ENCODE measurements at regions not wholly inside any gene's neighbourhood (a gene's known extent, or its start where the extent isn't known, plus 50 kb on each side); places are given as distances from the start of the nearest gene placed in this dataset.

DNA sequence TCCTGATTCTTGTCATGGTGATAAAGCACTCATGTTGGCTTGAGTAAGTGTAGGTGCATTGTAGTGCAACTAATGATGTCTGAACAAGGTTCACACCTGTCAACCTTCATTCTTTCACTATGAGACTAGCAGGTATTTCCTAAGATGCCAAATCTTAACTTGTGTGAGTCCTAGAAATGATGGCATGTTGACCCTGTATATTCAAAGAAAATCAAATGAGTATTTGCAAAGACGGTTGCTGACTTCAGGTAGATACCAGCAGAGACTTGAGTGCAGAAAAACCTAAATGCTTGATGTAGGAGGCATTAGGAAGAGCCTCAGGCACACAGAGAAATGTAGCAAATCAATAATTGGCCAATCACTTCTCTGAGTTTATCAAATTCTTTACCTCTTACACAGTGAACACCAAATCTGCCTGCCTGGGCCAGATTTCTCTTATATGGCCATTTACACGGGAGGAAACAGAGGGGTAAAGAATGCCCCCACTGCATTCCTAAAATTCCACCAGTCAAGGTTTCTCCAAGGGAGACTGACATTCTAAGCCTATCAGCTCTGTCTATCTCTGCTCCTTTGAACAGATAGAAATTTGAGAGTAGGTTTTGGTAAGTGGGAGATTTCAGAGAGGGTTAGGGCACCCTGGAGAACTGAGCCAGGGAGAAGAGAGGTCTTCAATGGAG lies 488.6 kb upstream of the WWC1 start:
- Mint-ChIP-seq H3K27ac (no peak overlapping the region), H3K4me3 (no peak overlapping the region), H3K4me1 (no peaks in the 10 kb centered on the region), H3K9me3 (peaks cover 3% of the 10 kb centered on the region), H3K27me3 (no peaks in the 10 kb centered on the region), H3K36me3 (no peaks in the 10 kb centered on the region)
- ATAC-seq = no peak

DNA sequence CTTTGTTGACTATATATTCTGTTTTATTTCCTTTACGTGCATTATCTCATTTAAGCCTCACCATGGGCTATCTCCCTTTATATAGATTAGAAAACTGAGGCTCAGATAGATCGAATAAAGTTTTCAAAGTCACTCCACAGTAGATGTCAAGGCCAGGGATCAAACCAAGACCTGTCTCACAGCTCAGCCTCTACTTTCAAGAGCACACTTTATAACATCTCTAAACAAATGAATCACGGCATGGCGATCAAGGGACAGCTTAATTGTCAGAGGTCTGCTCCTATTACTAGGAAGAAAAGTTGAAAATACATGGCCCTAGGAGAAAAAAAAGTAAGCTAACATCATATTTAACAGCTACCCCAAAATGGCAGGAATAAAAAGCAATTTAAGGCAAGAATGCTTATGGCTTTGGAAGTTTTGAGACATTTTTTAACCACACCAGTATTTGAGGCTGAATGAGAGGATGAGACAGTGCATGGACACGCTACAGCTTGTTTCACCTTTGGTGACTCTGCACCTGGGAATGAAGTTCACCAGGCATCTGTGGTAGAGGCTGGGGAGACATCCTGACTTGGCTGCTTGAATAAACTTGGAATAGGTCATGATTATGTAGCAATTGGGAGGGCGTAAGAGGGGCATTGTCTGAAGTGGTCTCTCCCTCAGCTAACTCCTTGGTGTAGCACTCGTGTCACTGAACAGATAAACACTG lies 486.8 kb upstream of the WWC1 start:
- Mint-ChIP-seq H3K4me3 (no peak overlapping the region), H3K9me3 (peaks cover 3% of the 10 kb centered on the region), H3K27me3 (no peaks in the 10 kb centered on the region), H3K27ac (no peak overlapping the region), H3K4me1 (no peaks in the 10 kb centered on the region), H3K36me3 (no peaks in the 10 kb centered on the region)
- ATAC-seq = no peak

DNA sequence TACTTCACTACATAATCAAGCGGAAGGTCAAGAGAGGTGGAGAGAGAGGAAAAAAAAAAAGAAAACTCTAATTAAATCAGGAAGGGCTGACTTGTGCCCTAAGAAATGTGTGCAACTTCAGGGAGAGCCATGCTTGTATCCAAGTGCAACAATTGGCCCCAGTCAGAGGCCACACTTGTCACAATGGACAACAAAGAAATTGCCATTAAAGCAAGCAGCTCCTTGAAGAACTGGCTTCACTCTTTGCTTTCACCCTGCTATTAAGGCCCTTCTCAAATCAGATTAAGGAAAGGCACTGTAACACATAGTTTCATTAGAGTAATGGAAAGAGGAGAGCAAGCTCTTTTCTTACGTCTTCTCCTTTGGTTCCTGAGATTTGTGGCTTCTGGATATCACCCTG lies 480.9 kb upstream of the WWC1 start:
- no peaks in the 10 kb centered on the region for H3K4me1 Mint-ChIP-seq
- H3K27me3 Mint-ChIP-seq = no peaks in the 10 kb centered on the region
- ATAC-seq = no peak
- H3K27ac Mint-ChIP-seq = no peak overlapping the region
- no peaks in the 10 kb centered on the region for H3K36me3 Mint-ChIP-seq
- H3K4me3 Mint-ChIP-seq = no peak overlapping the region
- H3K9me3 Mint-ChIP-seq = no peaks in the 10 kb centered on the region

DNA sequence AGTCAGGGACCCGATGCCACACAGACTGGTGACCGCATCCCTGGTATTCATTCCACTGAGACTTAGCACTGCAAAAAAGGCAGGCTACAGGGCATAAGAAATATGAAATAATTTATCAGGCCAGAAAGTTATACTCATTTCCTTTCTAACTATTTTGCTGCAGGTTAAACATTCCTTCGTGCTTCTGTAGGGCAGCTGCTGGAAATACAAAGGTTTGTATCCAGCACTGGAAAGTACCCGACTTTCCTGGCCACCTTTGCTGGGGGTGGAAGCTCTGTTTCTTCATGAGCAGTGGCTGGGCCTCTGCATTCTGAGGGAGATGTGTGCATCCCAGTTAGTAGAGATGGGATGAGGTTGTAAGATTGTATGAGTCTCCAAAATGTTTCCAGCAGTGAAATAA lies 478.6 kb upstream of the WWC1 start:
- H3K27me3 Mint-ChIP-seq = no peaks in the 10 kb centered on the region
- no peaks in the 10 kb centered on the region for H3K4me1 Mint-ChIP-seq
- no peaks in the 10 kb centered on the region for H3K9me3 Mint-ChIP-seq
- ATAC-seq = no peak
- no peaks in the 10 kb centered on the region for H3K36me3 Mint-ChIP-seq
- H3K4me3 Mint-ChIP-seq = no peak overlapping the region
- H3K27ac Mint-ChIP-seq = no peak overlapping the region

DNA sequence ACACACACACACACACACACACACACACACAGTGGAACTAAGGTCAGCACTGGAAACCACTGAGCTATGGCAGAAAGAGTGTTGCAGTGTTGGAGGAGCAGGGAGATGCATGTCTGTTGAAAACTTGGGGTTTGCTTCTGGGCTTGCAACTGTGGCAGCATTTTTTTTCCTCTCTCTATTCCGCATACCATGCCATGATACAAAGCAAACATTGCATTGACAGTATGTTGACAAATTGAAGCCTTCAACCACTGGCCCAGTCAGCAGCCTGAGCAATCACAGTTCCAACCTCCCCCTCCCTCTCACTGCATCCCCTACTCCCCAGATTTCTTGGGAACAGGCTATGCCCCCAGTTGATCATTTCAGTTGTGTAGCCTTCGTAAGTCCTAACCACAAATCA lies 478.1 kb upstream of the WWC1 start:
- H3K36me3 Mint-ChIP-seq = no peaks in the 10 kb centered on the region
- H3K4me3 Mint-ChIP-seq = no peak overlapping the region
- no peak overlapping the region for H3K27ac Mint-ChIP-seq
- no peaks in the 10 kb centered on the region for H3K9me3 Mint-ChIP-seq
- no peak for ATAC-seq
- no peaks in the 10 kb centered on the region for H3K27me3 Mint-ChIP-seq
- H3K4me1 Mint-ChIP-seq = no peaks in the 10 kb centered on the region

DNA sequence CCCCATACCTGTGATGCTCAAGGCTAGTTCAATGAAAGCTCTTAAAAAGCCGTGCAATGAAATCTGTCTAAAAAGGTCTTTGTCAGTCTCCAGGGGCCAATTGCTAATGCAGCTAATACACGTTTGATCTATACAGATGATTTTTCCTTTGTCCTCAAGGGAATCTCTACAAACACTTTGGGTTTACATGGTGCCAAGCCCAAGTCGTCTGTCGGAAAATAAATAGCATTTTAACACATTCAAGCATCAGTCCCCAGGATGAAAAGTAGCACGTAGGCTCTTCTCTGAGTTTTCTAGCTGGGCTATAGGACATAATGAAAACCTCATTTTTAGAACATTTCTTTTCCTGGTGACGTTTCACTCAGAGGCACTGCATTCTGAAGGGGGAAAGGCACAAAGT lies 477.4 kb upstream of the WWC1 start:
- no peak for ATAC-seq
- Mint-ChIP-seq H3K36me3 (no peaks in the 10 kb centered on the region), H3K27me3 (no peaks in the 10 kb centered on the region), H3K9me3 (no peaks in the 10 kb centered on the region), H3K4me1 (no peaks in the 10 kb centered on the region), H3K27ac (no peak overlapping the region), H3K4me3 (no peak overlapping the region)

DNA sequence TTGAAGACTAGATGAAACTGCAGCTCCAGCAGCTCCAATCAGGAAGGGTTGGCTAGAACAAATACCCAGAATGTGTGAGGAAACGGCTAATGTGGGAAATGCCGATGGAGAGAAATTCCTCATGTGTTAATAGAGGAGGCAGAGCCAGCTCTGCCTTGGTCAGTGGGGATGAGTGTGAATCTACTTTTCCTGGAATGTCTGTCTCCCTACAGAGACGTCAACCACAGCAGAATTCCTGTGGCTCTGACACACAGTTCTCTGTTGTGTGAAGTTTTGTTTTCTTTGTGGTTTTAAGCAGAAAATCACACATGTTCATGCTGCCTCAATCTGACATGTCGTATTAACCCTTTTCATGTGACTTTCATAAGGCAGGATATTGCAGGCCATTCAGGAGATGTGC lies 476.6 kb upstream of the WWC1 start:
- ATAC-seq = no peak
- no peaks in the 10 kb centered on the region for H3K4me1 Mint-ChIP-seq
- H3K36me3 Mint-ChIP-seq = no peaks in the 10 kb centered on the region
- H3K9me3 Mint-ChIP-seq = no peaks in the 10 kb centered on the region
- H3K4me3 Mint-ChIP-seq = no peak overlapping the region
- no peak overlapping the region for H3K27ac Mint-ChIP-seq
- H3K27me3 Mint-ChIP-seq = no peaks in the 10 kb centered on the region

DNA sequence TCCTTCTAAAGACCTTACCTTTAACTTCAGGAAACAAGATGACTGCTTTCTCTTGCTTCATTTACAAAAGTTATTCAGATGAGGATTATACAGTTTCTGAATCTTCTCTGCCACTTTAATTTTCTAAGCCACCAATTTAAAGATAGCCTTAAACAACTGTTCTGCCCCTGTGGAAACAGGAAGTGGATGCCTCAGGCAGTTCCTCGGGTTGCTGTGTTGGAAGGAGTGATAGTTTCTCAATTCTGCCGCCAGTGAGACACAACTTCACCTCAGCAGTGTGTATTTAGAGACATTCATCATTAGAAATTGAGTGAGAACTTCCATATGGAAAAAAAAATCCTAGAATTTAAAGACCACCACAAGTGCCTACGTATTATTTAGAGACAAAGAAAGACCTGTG lies 475.1 kb upstream of the WWC1 start:
- Mint-ChIP-seq H3K4me3 (no peak overlapping the region), H3K36me3 (no peaks in the 10 kb centered on the region), H3K27ac (no peak overlapping the region), H3K4me1 (no peaks in the 10 kb centered on the region), H3K9me3 (no peaks in the 10 kb centered on the region), H3K27me3 (no peaks in the 10 kb centered on the region)
- no peak for ATAC-seq

DNA sequence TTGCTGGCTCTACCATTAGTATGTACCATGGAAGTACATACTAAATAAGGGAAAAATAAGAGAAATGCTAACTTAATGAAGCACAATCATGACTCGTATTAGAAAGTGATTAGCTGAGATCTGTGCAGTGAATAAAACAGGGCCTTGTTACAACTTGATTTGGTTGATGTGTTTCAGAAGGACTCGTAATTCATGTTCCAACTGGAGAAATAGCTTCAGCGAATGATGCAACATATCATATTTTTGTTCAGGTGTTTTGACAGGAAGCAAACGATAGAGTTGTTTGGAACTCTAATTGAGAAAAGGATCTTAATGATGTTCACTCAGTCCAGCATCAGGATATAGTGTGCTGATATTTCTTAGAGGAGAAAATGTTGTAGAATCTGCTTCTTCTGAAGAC lies 474.6 kb upstream of the WWC1 start:
- no peaks in the 10 kb centered on the region for H3K9me3 Mint-ChIP-seq
- no peaks in the 10 kb centered on the region for H3K27me3 Mint-ChIP-seq
- ATAC-seq = no peak
- H3K4me3 Mint-ChIP-seq = no peak overlapping the region
- no peaks in the 10 kb centered on the region for H3K4me1 Mint-ChIP-seq
- H3K27ac Mint-ChIP-seq = no peak overlapping the region
- no peaks in the 10 kb centered on the region for H3K36me3 Mint-ChIP-seq

DNA sequence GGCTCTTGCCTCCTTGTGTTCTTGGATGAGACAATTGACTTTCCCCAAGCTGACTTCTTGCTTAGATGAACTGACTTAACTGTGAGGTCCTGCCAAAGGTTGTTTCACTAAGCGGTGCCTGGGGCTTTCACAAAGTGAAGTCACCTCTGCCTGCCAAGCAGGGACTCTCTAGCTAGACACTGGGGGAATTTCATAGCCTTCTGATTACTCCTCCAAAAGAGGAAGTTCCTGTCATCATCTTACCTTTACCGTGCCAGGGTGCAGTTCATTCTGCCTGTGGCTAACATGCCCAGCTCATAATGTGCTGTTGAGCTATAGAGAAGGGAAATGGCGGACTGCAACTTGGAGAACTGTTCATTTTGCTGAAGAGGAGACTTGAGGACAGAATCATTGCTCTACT lies 472.0 kb upstream of the WWC1 start:
- Mint-ChIP-seq H3K4me3 (no peak overlapping the region), H3K27ac (no peak overlapping the region), H3K9me3 (no peaks in the 10 kb centered on the region), H3K4me1 (no peaks in the 10 kb centered on the region), H3K27me3 (no peaks in the 10 kb centered on the region), H3K36me3 (no peaks in the 10 kb centered on the region)
- peak; percentile 56 for ATAC-seq

DNA sequence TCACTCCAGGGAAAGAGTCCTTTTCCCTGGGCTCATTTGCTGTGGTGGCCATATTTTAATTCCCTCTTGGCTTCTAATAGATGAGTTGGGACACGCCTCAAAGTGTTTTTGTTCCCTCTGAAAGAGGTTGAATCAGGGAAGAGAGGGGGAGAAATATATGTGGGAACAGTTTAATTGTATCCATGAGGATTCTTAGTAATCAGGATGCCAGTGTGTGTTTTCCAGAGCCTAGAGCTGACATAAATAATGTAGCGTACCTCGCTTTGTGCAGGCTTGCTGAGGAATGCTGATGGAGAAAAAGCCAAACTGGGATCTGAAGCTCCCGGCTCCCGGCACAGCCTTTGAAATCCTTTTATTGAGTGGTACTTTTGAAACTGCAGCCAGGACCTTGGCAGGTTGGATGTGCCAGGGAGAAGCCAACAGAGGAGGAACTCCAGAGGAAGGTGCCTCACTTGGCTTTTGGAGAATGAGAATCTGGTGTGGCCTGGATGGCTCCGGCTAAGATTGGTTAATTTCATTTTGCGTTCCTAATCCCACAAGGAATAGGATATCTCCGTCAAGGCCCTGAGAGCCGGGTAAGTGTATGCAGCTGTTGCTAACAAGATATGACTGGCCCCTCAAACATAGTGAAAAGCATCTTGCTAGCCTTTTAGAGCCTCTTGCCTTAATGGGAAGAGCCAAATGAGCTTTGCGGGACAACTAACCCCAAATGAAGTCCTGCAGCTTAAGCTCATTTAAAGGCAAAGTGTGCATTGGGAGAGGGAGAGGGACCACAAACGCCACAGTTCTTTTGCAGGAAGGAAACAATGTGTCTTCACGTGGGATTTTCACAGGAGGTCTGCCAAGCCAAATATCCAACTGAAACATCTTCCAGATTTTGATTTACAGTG lies 471.1 kb upstream of the WWC1 start:
- H3K27me3 Mint-ChIP-seq = no peaks in the 10 kb centered on the region
- no peaks in the 10 kb centered on the region for H3K9me3 Mint-ChIP-seq
- no peak for ATAC-seq

DNA sequence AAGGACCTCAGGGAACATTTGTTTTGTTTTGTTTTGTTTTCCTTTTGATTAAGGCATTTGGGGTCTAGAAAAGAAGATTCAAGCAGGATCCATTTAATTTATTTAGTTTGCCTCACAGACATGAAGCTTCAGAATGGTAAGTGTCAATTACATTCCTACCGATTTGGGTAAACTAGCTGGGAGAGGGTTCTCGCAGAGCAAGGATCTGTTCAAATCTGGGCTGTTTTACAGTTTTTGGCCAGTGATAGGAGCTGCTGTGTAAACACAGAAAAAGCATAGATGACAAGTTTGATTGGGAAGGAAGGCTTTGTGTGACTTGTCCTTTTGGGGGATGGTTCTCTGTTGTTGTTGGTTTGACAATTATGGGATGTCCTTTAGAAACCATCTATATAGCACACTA lies 470.3 kb upstream of the WWC1 start:
- Mint-ChIP-seq H3K27me3 (no peaks in the 10 kb centered on the region), H3K27ac (no peak overlapping the region), H3K4me3 (no peak overlapping the region), H3K36me3 (no peaks in the 10 kb centered on the region), H3K4me1 (no peaks in the 10 kb centered on the region), H3K9me3 (no peaks in the 10 kb centered on the region)
- no peak for ATAC-seq

More for the DNA sequence above, 471.1 kb upstream of the WWC1 start:
- H3K27ac Mint-ChIP-seq = no peak overlapping the region
- H3K4me1 Mint-ChIP-seq = no peaks in the 10 kb centered on the region
- H3K36me3 Mint-ChIP-seq = no peaks in the 10 kb centered on the region
- H3K4me3 Mint-ChIP-seq = no peak overlapping the region

DNA sequence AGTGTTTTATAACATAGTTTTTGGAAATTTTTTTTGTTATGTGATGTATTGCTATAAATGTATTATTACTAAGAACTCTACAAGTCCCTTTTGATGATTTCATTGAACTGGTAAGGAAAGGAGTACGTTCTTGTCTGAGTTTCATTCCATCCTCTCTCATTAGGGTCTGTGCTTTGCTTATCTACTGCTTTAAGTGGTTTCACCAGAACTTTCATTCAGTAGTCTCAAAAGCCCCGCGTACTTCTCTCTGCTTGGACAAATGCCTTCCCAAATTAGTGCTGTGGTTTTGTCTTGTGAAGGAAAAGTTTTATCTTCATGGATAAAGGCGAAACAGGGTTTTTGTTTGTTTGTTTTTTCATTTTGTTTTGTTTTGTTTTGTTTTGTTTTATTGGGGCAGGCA lies 469.8 kb upstream of the WWC1 start:
- no peak overlapping the region for H3K27ac Mint-ChIP-seq
- no peaks in the 10 kb centered on the region for H3K27me3 Mint-ChIP-seq
- H3K4me1 Mint-ChIP-seq = no peaks in the 10 kb centered on the region
- no peak overlapping the region for H3K4me3 Mint-ChIP-seq
- no peak for ATAC-seq
- no peaks in the 10 kb centered on the region for H3K36me3 Mint-ChIP-seq
- H3K9me3 Mint-ChIP-seq = no peaks in the 10 kb centered on the region

DNA sequence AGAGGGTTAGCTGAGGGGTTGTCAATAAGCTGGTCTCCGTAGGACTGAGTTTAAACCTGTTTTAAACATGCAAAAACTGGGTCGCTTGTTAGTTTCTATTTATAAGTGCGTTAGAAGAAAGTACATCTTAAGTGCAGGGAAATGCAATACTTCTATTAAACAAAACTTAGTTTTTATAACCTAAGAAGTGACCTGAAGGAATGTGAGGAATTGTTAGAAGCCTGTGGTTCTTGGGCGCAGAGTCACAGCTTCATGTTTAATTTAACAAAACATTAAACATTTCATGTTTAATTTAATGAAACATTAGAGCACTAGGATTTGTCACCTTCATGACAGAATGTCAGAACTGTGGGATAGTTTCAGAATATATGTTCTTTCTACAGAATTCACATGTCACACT lies 469.2 kb upstream of the WWC1 start:
- no peak overlapping the region for H3K27ac Mint-ChIP-seq
- H3K4me3 Mint-ChIP-seq = no peak overlapping the region
- no peaks in the 10 kb centered on the region for H3K27me3 Mint-ChIP-seq
- no peak for ATAC-seq
- H3K36me3 Mint-ChIP-seq = no peaks in the 10 kb centered on the region
- no peaks in the 10 kb centered on the region for H3K4me1 Mint-ChIP-seq
- no peaks in the 10 kb centered on the region for H3K9me3 Mint-ChIP-seq

DNA sequence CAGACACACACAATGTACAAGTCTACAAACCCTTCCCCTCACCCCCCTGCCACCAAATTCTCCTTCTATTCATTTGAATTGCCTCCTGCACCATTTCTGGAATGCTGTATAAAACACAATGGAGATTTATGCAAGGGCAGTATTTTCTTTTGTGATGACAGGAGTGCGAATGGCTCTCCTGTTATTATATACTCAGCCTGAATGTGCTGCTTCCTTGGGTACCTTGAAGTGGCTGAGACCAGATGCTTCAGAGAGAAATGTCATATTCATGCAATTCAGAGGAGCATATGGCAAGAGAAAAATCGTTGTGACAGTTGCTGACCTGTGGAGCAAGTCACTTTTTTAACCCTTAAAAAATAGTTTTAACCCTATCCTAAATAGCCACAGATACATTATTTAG lies 468.0 kb upstream of the WWC1 start:
- H3K9me3 Mint-ChIP-seq = peaks cover 2% of the 10 kb centered on the region
- H3K36me3 Mint-ChIP-seq = no peaks in the 10 kb centered on the region
- no peak for ATAC-seq
- no peaks in the 10 kb centered on the region for H3K4me1 Mint-ChIP-seq
- H3K4me3 Mint-ChIP-seq = no peak overlapping the region
- H3K27me3 Mint-ChIP-seq = no peaks in the 10 kb centered on the region
- no peak overlapping the region for H3K27ac Mint-ChIP-seq

DNA sequence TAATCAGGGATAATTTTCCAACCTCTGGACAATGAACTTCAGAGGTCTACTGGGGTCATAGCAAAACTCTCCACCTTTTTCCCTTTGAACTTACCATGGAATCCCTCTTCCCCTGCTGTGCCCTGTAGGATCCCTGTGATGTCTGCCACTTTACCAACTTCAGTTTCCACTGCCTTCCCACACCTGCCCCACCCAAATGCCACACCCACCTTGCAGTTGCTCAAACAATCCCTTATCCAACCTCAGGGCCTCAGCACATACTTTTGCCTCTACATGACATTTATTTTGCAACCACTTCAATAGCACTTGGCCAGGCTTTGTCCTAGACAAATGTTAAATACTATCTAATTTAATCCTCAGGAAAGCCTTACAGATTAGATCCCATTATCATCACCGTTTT lies 463.7 kb upstream of the WWC1 start:
- H3K36me3 Mint-ChIP-seq = no peaks in the 10 kb centered on the region
- no peak overlapping the region for H3K4me3 Mint-ChIP-seq
- H3K27me3 Mint-ChIP-seq = no peaks in the 10 kb centered on the region
- no peaks in the 10 kb centered on the region for H3K4me1 Mint-ChIP-seq
- H3K27ac Mint-ChIP-seq = no peak overlapping the region
- peaks cover 5% of the 10 kb centered on the region for H3K9me3 Mint-ChIP-seq
- no peak for ATAC-seq
